Adrenal gland (tissue), 9 donors: ENCODE measurements at regions not wholly inside any gene's neighbourhood (a gene's known extent, or its start where the extent isn't known, plus 50 kb on each side); places are given as distances from the start of the nearest gene placed in this dataset.

Experiments
- DNase-seq, 7 donors: peaks; one replicate each; pipeline ENCODE4 v3.0.0-alpha.2; 2019 to 2020
- H3K27ac ChIP-seq, 5 donors: fragments of 200-600 bp; sonication (generic) in 4 of 5; 1 replicate in 3 of 5; 2 replicates in 2 of 5; pipeline versions ENCODE4 v1.5.1 to v1.8.0; 2016 to 2020; ENCODE audit warnings: mild to moderate bottlenecking in 1 of 5
- H3K27me3 ChIP-seq: fragments of 200-600 bp; 2 replicates; pipeline ENCODE4 v1.8.0; 2021
- H3K36me3 ChIP-seq, 2 donors: fragments of 200-600 bp; replicated peaks in 1 of 2; 1 replicate in 1 of 2; 2 replicates in 1 of 2; pipeline versions ENCODE4 v1.5.1 to v1.8.0; 2018 to 2022
- H3K4me1 ChIP-seq, 2 donors: fragments of 200-600 bp; replicated peaks in 1 of 2; 1 replicate in 1 of 2; 2 replicates in 1 of 2; pipeline versions ENCODE4 v1.5.1 to v1.8.0; 2018 to 2021
- H3K4me3 ChIP-seq, 4 donors: fragments of 200-600 bp; sonication (generic) in 3 of 4; one replicate each; pipeline ENCODE4 v1.5.1; 2016 to 2018
- H3K9me3 ChIP-seq, 3 donors: fragments of 200-600 bp; sonication (generic) in 1 of 3; replicated peaks in 1 of 3; 1 replicate in 2 of 3; 2 replicates in 1 of 3; pipeline versions ENCODE4 v1.5.1 to v1.8.0; 2016 to 2021
- POLR2A ChIP-seq, 2 donors: fragments of 450-650 bp; IDR thresholded peaks; one replicate each; pipeline ENCODE4 v1.6.1; 2017; ENCODE audit warnings: antibody characterized with exemption in 2 of 2, mild to moderate bottlenecking in 2 of 2, moderate library complexity in 1 of 2
- WGBS, 4 donors: extraction: QIAGEN DNeasy Blood & Tissue Kit in 2 of 4; methylation state at CpG; one replicate each; pipeline versions ENCODE4 v1.1.5 to v1.1.7; 2013 to 2017; 5-methylcytosine and 5-hydroxymethylcytosine counted together
- intact Hi-C, 2 donors: fragments of 100-400 bp; cut with DNase I; formaldehyde crosslinking; loops; one replicate each; pipeline versions ENCODE4 v1.14.1 to v1.15.0; 2022 to 2023
- TF ChIP-seq, protein P1 (sequence below), 6 experiments: fragments of 450-650 bp in 4 of 6; fragments of 200-600 bp in 2 of 6; sonication (generic) in 1 of 6; IDR thresholded peaks; 1 replicate in 5 of 6; 2 replicates in 1 of 6; pipeline versions ENCODE4 v1.5.1 to v1.8.0; 2016 to 2021; ENCODE audit warnings: antibody characterized with exemption in 6 of 6, mild to moderate bottlenecking in 2 of 6, moderate library complexity in 1 of 6
- donor health status: healthy with polysubstance abuse.
- donor health status: Bipolar disorder and iron deficiency.
- donor health status: DM: yes; HTN: yes; CAD: no.
- donor health status: DM: no; HTN: no; CAD: no.
- donor health status: DM: no; HTN: no; CAD: no.

DNA sequence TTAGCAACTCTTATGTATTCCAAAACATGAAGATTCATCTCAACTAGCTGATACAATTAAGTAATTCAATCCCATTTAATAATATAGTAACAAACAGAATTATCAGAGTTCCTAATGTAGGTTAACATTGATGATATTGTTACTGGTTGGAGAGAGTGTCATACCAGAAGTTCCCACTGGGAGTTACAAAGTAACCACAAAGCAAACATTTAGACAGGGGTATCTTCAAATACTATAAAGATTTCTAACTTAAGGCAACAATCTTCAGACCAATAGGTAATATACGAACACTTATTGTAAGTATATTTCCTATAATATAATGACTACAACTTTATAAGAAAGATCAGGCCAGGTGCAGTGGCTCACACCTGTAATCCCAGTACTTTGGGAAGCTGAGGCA, 1372.9 kb upstream of the PIK3C3 start:
- H3K27ac ChIP-seq, result no peak overlapping the region
- H3K4me3 ChIP-seq, result no peak overlapping the region
- DNase-seq, result no peak
- no peaks in the 10 kb centered on the region for H3K4me1 ChIP-seq
- H3K9me3 ChIP-seq, result no peaks in the 10 kb centered on the region
- H3K27me3 ChIP-seq, result no peaks in the 10 kb centered on the region
- WGBS, 4 donors, result 78 to 88% (median 83%) methylated on average over 1 of the region's 1 CpG
- TF ChIP-seq POLR2A (IDR thresholded peaks at IDR 0.05), result no peak
- TF ChIP-seq, protein P1, sequence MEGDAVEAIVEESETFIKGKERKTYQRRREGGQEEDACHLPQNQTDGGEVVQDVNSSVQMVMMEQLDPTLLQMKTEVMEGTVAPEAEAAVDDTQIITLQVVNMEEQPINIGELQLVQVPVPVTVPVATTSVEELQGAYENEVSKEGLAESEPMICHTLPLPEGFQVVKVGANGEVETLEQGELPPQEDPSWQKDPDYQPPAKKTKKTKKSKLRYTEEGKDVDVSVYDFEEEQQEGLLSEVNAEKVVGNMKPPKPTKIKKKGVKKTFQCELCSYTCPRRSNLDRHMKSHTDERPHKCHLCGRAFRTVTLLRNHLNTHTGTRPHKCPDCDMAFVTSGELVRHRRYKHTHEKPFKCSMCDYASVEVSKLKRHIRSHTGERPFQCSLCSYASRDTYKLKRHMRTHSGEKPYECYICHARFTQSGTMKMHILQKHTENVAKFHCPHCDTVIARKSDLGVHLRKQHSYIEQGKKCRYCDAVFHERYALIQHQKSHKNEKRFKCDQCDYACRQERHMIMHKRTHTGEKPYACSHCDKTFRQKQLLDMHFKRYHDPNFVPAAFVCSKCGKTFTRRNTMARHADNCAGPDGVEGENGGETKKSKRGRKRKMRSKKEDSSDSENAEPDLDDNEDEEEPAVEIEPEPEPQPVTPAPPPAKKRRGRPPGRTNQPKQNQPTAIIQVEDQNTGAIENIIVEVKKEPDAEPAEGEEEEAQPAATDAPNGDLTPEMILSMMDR (IDR thresholded peaks at IDR 0.05), result no peak
- intact Hi-C loops, result no loop called here
- H3K36me3 ChIP-seq, result no peaks in the 10 kb centered on the region

- WGBS, 4 donors, result 46 to 56% (median 51%) methylated on average over 4 of the region's 4 CpGs
- H3K4me1 ChIP-seq, result no peaks in the 10 kb centered on the region
- TF ChIP-seq POLR2A (IDR thresholded peaks at IDR 0.05), result no peak
- TF ChIP-seq, protein P1 (IDR thresholded peaks at IDR 0.05), result no peak
- DNase-seq, result no peak
- H3K36me3 ChIP-seq, result no peaks in the 10 kb centered on the region
- H3K27ac ChIP-seq, result no peak overlapping the region
- no peaks in the 10 kb centered on the region for H3K27me3 ChIP-seq
- H3K4me3 ChIP-seq, result no peak overlapping the region
- no peaks in the 10 kb centered on the region for H3K9me3 ChIP-seq
- intact Hi-C loops, result no loop called here
Measured at GRCh38 chr18:40577981-40578365, 1377.1 kb upstream of the PIK3C3 start.

GRCh38 chr18:40577239-40577980, 1377.6 kb upstream of the PIK3C3 start:
- no peaks in the 10 kb centered on the region for H3K9me3 ChIP-seq
- H3K27ac ChIP-seq, result no peak overlapping the region
- TF ChIP-seq POLR2A (IDR thresholded peaks at IDR 0.05), result no peak
- TF ChIP-seq, protein P1 (IDR thresholded peaks at IDR 0.05), result no peak
- intact Hi-C loops, result no loop called here
- no peaks in the 10 kb centered on the region for H3K36me3 ChIP-seq
- no peaks in the 10 kb centered on the region for H3K27me3 ChIP-seq
- no peak for DNase-seq
- WGBS, 4 donors, result 43 to 62% (median 54%) methylated on average over 5 of the region's 5 CpGs
- no peaks in the 10 kb centered on the region for H3K4me1 ChIP-seq
- no peak overlapping the region for H3K4me3 ChIP-seq

- WGBS, 4 donors, result 38 to 52% (median 49%) methylated on average over 4 of the region's 4 CpGs
- Histone ChIP-seq H3K4me3 (no peak overlapping the region), H3K9me3 (no peaks in the 10 kb centered on the region), H3K4me1 (no peaks in the 10 kb centered on the region), H3K36me3 (no peaks in the 10 kb centered on the region), H3K27ac (no peak overlapping the region), H3K27me3 (no peaks in the 10 kb centered on the region)
- DNase-seq, result no peak
- TF ChIP-seq, protein P1 (IDR thresholded peaks at IDR 0.05), result no peak
- no peak for TF ChIP-seq POLR2A (IDR thresholded peaks at IDR 0.05)
- intact Hi-C loops, result no loop called here
Measured at GRCh38 chr18:40576507-40577115, 1378.4 kb upstream of the PIK3C3 start.
